Thyroid gland (tissue), 4 donors: ENCODE measurements at regions not wholly inside any gene's neighbourhood (a gene's known extent, or its start where the extent isn't known, plus 50 kb on each side); places are given as distances from the start of the nearest gene placed in this dataset.

Experiments used
- DNase-seq, 2 donors: peaks; one replicate each; pipeline ENCODE4 v3.0.0-alpha.2; 2019
- H3K27ac ChIP-seq, 3 donors: fragments of 200-600 bp; sonication (generic); 1 replicate in 2 of 3; 2 replicates in 1 of 3; pipeline ENCODE4 v1.5.1; 2016 to 2019; ENCODE audit warnings: mild to moderate bottlenecking in 1 of 3, moderate library complexity in 1 of 3
- H3K27me3 ChIP-seq: fragments of 200-600 bp; sonication (generic); one replicate; pipeline ENCODE4 v1.5.1; 2019
- H3K36me3 ChIP-seq, 2 donors: fragments of 200-600 bp; sonication (generic); one replicate each; pipeline ENCODE4 v1.5.1; 2016 to 2019
- H3K4me1 ChIP-seq, 2 donors: fragments of 200-600 bp; sonication (generic); one replicate each; pipeline ENCODE4 v1.5.1; 2017 to 2019
- H3K4me3 ChIP-seq, 3 donors: fragments of 200-600 bp; sonication (generic); replicated peaks in 1 of 3; 1 replicate in 2 of 3; 2 replicates in 1 of 3; pipeline ENCODE4 v1.5.1; 2016; ENCODE audit warnings: mild to moderate bottlenecking in 1 of 3
- H3K9me3 ChIP-seq: fragments of 200-600 bp; sonication (generic); one replicate; pipeline ENCODE4 v1.5.1; 2017
- POLR2A ChIP-seq, 2 donors: fragments of 450-650 bp; IDR thresholded peaks; one replicate each; pipeline ENCODE4 v1.6.1; 2017; ENCODE audit warnings: antibody characterized with exemption in 2 of 2, mild to moderate bottlenecking in 2 of 2, moderate library complexity in 1 of 2
- WGBS, 2 donors: methylation state at CpG; one replicate each; pipeline ENCODE4 v1.1.5; 2017; 5-methylcytosine and 5-hydroxymethylcytosine counted together
- intact Hi-C: fragments of 100-400 bp; cut with DNase I; formaldehyde crosslinking; loops from one replicate; pipeline ENCODE4 v1.15.1; 2023
- TF ChIP-seq, protein P1 (sequence below), 6 experiments: fragments of 200-600 bp in 3 of 6; fragments of 450-650 bp in 3 of 6; sonication (generic) in 3 of 6; IDR thresholded peaks; one replicate each; pipeline ENCODE4 v1.5.1; 2016 to 2019; ENCODE audit warnings: antibody characterized with exemption in 6 of 6, mild to moderate bottlenecking in 2 of 6, inconsistent platforms in 1 of 6, moderate library complexity in 1 of 6

DNA sequence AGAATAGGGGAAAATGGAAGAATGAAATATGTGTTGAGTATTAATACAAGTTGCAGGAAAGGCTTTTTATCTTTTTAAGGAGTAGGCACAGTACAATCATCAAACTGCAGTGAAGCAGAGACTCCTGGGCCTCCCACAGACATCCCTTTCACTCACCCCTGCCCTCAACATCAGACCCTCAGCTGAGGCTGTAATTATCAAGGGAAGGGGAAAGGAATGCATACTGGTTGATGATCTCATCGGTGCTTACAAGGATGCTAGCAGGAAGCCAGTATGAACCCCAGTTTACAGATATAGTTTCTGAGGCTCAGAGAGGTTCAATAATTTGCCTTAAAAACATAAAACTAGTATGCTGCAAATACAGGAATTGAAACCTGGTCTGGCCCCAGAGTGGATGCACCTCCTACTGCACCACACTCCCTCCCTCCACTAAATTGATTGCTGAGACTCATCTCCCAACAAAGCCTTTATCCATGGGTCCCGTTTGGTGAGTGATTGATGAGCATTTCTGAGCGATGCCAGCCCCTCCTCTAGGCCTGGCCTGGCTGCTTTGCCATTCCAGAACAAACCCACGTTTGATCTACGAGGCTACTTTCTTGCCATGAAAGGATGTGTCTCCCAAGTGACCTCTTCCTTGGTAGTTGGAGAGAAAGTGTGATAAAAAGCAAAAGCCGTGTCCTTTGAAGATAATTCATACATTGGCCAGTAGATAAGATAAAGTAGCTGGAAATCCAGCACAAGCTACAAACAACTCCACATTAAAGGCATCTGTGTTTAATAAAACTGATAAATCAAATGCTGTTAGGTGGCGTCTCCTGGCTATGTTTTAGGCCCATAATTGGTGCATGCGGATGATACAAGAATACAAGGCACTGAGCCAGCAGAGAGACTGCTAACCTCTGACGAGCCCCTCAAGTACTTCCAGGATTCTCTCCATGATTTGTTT, 233.9 kb upstream of the CAMK1G start:
- intact Hi-C loops: loop anchor here (10.0 kb wide), 1 partner anchor 145 kb away; no protein-coding TSS in a partner anchor
- no peak for TF ChIP-seq POLR2A (IDR thresholded peaks at IDR 0.05)
- TF ChIP-seq, protein P1, sequence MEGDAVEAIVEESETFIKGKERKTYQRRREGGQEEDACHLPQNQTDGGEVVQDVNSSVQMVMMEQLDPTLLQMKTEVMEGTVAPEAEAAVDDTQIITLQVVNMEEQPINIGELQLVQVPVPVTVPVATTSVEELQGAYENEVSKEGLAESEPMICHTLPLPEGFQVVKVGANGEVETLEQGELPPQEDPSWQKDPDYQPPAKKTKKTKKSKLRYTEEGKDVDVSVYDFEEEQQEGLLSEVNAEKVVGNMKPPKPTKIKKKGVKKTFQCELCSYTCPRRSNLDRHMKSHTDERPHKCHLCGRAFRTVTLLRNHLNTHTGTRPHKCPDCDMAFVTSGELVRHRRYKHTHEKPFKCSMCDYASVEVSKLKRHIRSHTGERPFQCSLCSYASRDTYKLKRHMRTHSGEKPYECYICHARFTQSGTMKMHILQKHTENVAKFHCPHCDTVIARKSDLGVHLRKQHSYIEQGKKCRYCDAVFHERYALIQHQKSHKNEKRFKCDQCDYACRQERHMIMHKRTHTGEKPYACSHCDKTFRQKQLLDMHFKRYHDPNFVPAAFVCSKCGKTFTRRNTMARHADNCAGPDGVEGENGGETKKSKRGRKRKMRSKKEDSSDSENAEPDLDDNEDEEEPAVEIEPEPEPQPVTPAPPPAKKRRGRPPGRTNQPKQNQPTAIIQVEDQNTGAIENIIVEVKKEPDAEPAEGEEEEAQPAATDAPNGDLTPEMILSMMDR (IDR thresholded peaks at IDR 0.05): no peak

DNA sequence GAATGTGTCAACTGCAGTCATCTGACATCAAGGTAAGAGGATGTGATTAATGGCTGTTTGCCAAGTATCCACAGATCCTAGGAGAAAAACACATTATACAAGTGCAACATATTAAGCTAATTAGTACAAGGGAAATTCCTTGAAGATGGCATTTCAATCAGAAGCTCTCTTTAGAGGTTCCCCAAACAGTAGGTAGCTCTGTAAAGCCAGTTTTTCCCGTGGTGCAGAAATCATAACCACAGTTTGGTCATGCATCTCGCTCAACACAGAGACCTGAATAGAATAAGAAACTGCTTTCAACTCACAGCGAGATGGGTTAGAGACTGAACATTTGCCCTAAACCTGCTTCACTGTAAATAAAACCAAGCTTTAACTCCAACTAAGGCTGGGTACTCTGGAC, 230.5 kb upstream of the CAMK1G start:
- TF ChIP-seq, protein P1 (IDR thresholded peaks at IDR 0.05): no peak
- TF ChIP-seq POLR2A (IDR thresholded peaks at IDR 0.05): no peak
- no peak overlapping the region for H3K27ac ChIP-seq
- no peak for DNase-seq
- peaks cover 6 to 8% of the 10 kb centered on the region in 2 donors for H3K4me1 ChIP-seq
- H3K36me3 ChIP-seq: no peaks in the 10 kb centered on the region
- H3K4me3 ChIP-seq: no peak overlapping the region
- H3K9me3 ChIP-seq: no peaks in the 10 kb centered on the region
- intact Hi-C loops: loop anchor here (10.0 kb wide), 1 partner anchor 148 kb away; no protein-coding TSS in a partner anchor
- WGBS, 2 donors: 78% methylated on average over 3 of the region's 3 CpGs
- H3K27me3 ChIP-seq: no peaks in the 10 kb centered on the region

More for the DNA sequence above, 233.9 kb upstream of the CAMK1G start:
- no peak overlapping the region for H3K27ac ChIP-seq
- H3K4me3 ChIP-seq: no peak overlapping the region
- WGBS, 2 donors: 57 to 66% methylated on average over 9 of the region's 9 CpGs
- no peaks in the 10 kb centered on the region for H3K27me3 ChIP-seq
- no peaks in the 10 kb centered on the region for H3K4me1 ChIP-seq
- no peaks in the 10 kb centered on the region for H3K36me3 ChIP-seq
- DNase-seq: no peak
- no peaks in the 10 kb centered on the region for H3K9me3 ChIP-seq

DNA sequence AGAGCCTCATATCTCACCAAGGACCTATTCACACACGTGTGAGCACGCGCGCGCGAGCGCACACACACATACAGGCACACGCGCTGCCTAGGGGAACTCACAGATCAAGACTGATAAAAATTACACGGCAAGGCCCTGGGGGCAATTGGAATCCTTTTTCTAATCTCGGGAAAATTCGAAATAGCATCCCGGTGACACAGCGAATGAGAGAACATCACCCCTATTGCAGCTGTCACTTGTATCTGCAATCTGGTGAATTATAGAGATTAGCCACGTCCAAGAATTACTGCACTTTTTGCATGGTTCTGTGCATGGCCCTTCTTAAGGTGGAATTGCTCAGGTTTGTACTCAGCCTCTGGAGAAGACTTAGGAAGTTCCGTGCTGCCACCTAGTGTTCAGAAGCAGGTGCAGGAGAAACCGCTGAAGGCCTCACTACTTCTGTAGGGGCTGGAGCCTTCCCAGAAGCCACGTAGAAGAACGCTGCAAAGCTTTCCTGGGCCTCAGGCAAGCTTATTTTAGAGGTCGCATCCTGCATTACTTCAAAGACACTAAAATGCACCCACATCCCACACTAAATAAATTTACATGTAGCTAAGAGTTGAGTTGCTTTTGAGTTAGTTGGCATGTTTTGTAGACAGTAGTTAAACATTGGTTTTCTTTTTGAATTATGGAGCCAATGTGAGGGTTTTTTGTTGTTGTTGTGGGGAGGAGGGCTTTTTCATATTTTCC, 229.2 kb upstream of the CAMK1G start:
- Histone ChIP-seq H3K4me1 (peaks cover 6 to 8% of the 10 kb centered on the region in 2 donors), H3K9me3 (no peaks in the 10 kb centered on the region), H3K4me3 (no peak overlapping the region), H3K27me3 (no peaks in the 10 kb centered on the region), H3K27ac (peak overlapping the region in 2 of 3 donors; percentile 40 to 48), H3K36me3 (no peaks in the 10 kb centered on the region)
- 42 to 50% methylated on average over 20 of the region's 20 CpGs for WGBS, 2 donors
- intact Hi-C loops: loop anchor here (10.0 kb wide), 1 partner anchor 149 kb away; no protein-coding TSS in a partner anchor
- peak; percentile 87 to 88 for DNase-seq
- TF ChIP-seq, protein P1 (IDR thresholded peaks at IDR 0.05): peak; percentile 39 to 86 (median 69)
- no peak for TF ChIP-seq POLR2A (IDR thresholded peaks at IDR 0.05)

DNA sequence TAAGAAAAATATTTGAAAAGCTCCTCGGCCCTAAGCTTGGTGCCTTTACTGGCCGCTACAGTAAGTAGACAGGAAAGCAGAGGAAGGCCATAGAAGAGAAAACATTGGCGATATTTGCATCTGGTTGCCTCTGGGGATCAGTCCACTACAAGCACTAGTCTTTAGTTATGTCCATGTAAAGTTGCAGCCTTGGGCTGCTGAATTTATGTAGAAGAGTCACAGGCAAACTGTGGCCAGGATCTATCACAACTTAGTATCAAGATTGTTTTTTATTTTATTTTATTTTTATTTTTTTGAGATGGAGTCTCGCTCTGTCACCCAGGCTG, 228.7 kb upstream of the CAMK1G start:
- H3K4me3 ChIP-seq: no peak overlapping the region
- 81 to 82% methylated on average over 4 of the region's 4 CpGs for WGBS, 2 donors
- no peaks in the 10 kb centered on the region for H3K27me3 ChIP-seq
- H3K36me3 ChIP-seq: no peaks in the 10 kb centered on the region
- intact Hi-C loops: loop anchor here (10.0 kb wide), 1 partner anchor 150 kb away; no protein-coding TSS in a partner anchor
- H3K4me1 ChIP-seq: peaks cover 6 to 8% of the 10 kb centered on the region in 2 donors
- no peak for TF ChIP-seq POLR2A (IDR thresholded peaks at IDR 0.05)
- TF ChIP-seq, protein P1 (IDR thresholded peaks at IDR 0.05): no peak
- no peak for DNase-seq
- no peaks in the 10 kb centered on the region for H3K9me3 ChIP-seq
- H3K27ac ChIP-seq: peak overlapping the region in 2 of 3 donors; percentile 40 to 48
